Gastrocnemius medialis (tissue), 4 donors: ENCODE measurements at regions not wholly inside any gene's neighbourhood (a gene's known extent, or its start where the extent isn't known, plus 50 kb on each side); places are given as distances from the start of the nearest gene placed in this dataset.

Source experiments
- ATAC-seq, 2 donors: fragments of 150-250 bp; one replicate each; pipeline ENCODE4 v1.9.1; 2016
- DNase-seq, 2 donors: peaks; one replicate each; pipeline ENCODE4 v3.0.0-alpha.2; 2019
- H3K27ac ChIP-seq, 4 donors: fragments of 200-600 bp; sonication (generic); 1 replicate in 1 of 4; 2 replicates in 3 of 4; pipeline ENCODE4 v1.5.1; 2016 to 2018; ENCODE audit warnings: mild to moderate bottlenecking in 2 of 4, moderate library complexity in 1 of 4
- H3K27me3 ChIP-seq, 3 donors: fragments of 200-600 bp; sonication (generic) in 2 of 3; 1 replicate in 1 of 3; 2 replicates in 2 of 3; pipeline versions ENCODE4 v1.5.1 to v1.6.0; 2016 to 2019; ENCODE audit warnings: mild to moderate bottlenecking in 1 of 3, moderate library complexity in 1 of 3
- H3K36me3 ChIP-seq, 2 donors: fragments of 200-600 bp; sonication (generic) in 1 of 2; one replicate each; pipeline ENCODE4 v1.5.1; 2017 to 2018
- H3K4me1 ChIP-seq, 2 donors: fragments of 200-600 bp; sonication (generic) in 1 of 2; one replicate each; pipeline ENCODE4 v1.5.1; 2016 to 2017; ENCODE audit warnings: mild to moderate bottlenecking in 2 of 2
- H3K4me3 ChIP-seq, 4 donors: fragments of 200-600 bp; sonication (generic) in 3 of 4; 1 replicate in 1 of 4; 2 replicates in 3 of 4; pipeline ENCODE4 v1.5.1; 2016 to 2019; ENCODE audit warnings: mild to moderate bottlenecking in 2 of 4
- H3K9me3 ChIP-seq, 3 donors: fragments of 200-600 bp; sonication (generic) in 2 of 3; 1 replicate in 1 of 3; 2 replicates in 2 of 3; pipeline ENCODE4 v1.5.1; 2016 to 2019
- POLR2A ChIP-seq, 2 donors: fragments of 450-650 bp; IDR thresholded peaks; one replicate each; pipeline ENCODE4 v1.6.1; 2017; ENCODE audit warnings: antibody characterized with exemption in 2 of 2, mild to moderate bottlenecking in 2 of 2, moderate library complexity in 2 of 2
- in situ Hi-C, 4 donors: fragments of 200-750 bp; cut with MboI; loops; one replicate each; pipeline versions ENCODE4 v1.15.0 to v1.8.0; 2017; ENCODE audit warnings: low sequenced_read_pairs in 4 of 4
- intact Hi-C: fragments of 100-400 bp; cut with DNase I; formaldehyde crosslinking; loops from one replicate; pipeline ENCODE4 v1.15.1; 2023; ENCODE audit warnings: low total_unique reads
- TF ChIP-seq, protein P1 (sequence below), 5 experiments: fragments of 450-650 bp in 3 of 5; fragments of 200-600 bp in 2 of 5; sonication (generic) in 2 of 5; IDR thresholded peaks in 4 of 5; conservative IDR thresholded peaks in 1 of 5; 1 replicate in 4 of 5; 2 replicates in 1 of 5; pipeline ENCODE4 v1.5.1; 2016 to 2019; ENCODE audit warnings: antibody characterized with exemption in 5 of 5, mild to moderate bottlenecking in 3 of 5, moderate library complexity in 3 of 5

DNA sequence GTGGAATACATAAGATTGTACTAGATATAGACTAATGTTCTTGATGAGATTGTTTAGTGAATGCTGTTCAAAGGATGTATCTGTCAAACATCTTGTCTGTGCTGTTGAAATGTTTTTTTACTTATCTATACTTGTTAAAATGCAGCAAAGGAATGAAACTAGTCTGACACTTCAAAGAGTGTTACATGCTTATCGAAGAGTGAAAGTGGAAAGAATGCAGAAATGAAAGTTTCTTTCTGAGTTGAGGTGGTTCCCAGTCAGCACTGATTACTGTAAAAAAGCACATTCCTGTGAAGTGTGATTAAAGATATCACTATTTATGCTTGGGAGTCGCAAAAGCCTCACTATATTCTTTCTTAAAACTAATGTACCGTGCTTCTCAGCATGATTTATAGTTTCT, 1225.2 kb downstream of the NCAM2 start:
- ATAC-seq (no peak), DNase-seq (no peak)
- H3K27ac ChIP-seq: no peak overlapping the region
- intact Hi-C loops: no loop called here
- H3K9me3 ChIP-seq: no peaks in the 10 kb centered on the region
- H3K27me3 ChIP-seq: no peaks in the 10 kb centered on the region
- no peaks in the 10 kb centered on the region for H3K4me1 ChIP-seq
- no peak for TF ChIP-seq POLR2A (IDR thresholded peaks at IDR 0.05)
- TF ChIP-seq, protein P1, sequence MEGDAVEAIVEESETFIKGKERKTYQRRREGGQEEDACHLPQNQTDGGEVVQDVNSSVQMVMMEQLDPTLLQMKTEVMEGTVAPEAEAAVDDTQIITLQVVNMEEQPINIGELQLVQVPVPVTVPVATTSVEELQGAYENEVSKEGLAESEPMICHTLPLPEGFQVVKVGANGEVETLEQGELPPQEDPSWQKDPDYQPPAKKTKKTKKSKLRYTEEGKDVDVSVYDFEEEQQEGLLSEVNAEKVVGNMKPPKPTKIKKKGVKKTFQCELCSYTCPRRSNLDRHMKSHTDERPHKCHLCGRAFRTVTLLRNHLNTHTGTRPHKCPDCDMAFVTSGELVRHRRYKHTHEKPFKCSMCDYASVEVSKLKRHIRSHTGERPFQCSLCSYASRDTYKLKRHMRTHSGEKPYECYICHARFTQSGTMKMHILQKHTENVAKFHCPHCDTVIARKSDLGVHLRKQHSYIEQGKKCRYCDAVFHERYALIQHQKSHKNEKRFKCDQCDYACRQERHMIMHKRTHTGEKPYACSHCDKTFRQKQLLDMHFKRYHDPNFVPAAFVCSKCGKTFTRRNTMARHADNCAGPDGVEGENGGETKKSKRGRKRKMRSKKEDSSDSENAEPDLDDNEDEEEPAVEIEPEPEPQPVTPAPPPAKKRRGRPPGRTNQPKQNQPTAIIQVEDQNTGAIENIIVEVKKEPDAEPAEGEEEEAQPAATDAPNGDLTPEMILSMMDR (IDR thresholded peaks at IDR 0.05 in 4 of 5, conservative IDR thresholded peaks at IDR 0.05 in 1 of 5): no peak
- no peaks in the 10 kb centered on the region for H3K36me3 ChIP-seq
- in situ Hi-C loops: no loop called here
- H3K4me3 ChIP-seq: no peak overlapping the region

DNA sequence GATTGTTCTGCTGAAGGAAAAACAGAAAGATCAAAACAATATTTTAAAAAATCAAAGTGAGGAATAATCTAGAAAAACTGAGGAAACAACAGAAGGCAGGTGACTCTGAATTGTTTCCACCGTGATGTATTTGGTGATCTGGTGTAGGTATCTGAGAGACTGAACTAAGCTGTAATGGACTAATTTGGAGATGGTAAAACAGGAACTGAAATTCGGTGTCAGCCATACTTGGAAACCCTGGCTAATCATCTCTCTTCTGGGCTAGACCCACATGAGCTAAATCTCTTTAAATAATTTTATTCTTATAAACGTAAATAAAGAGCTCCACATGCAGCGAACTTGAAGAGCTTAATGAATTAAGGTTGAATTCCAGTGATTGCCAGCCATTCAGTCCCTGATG, 1226.1 kb downstream of the NCAM2 start:
- no peak overlapping the region for H3K4me3 ChIP-seq
- ATAC-seq (no peak), DNase-seq (no peak)
- H3K9me3 ChIP-seq: no peaks in the 10 kb centered on the region
- H3K27ac ChIP-seq: no peak overlapping the region
- intact Hi-C loops: no loop called here
- TF ChIP-seq, protein P1 (IDR thresholded peaks at IDR 0.05 in 4 of 5, conservative IDR thresholded peaks at IDR 0.05 in 1 of 5): no peak
- no peak for TF ChIP-seq POLR2A (IDR thresholded peaks at IDR 0.05)
- no peaks in the 10 kb centered on the region for H3K36me3 ChIP-seq
- in situ Hi-C loops: no loop called here
- no peaks in the 10 kb centered on the region for H3K4me1 ChIP-seq
- no peaks in the 10 kb centered on the region for H3K27me3 ChIP-seq

DNA sequence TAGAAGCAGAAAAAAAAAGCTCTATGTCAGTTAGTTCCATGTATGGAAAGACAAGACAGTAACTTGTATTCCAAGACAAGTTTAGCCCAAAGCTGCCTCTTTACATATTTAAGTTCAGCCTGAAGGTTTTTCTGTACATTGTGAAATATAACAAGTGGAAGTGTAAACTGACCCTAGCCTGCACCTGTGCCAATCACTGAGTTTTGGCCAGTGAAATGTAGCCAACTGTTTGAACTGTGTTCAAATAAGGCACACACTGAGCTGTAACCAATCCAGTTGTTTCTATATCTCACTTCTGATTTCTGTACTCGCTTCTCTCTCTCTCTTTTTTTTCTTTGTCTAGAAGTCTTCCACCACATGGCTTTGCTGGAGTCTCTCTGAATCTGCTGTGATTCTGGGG, 1227.1 kb downstream of the NCAM2 start:
- Histone ChIP-seq H3K4me1 (no peaks in the 10 kb centered on the region), H3K4me3 (no peak overlapping the region), H3K36me3 (no peaks in the 10 kb centered on the region), H3K9me3 (no peaks in the 10 kb centered on the region), H3K27me3 (no peaks in the 10 kb centered on the region), H3K27ac (no peak overlapping the region)
- no peak for DNase-seq
- TF ChIP-seq POLR2A (IDR thresholded peaks at IDR 0.05): no peak
- TF ChIP-seq, protein P1 (IDR thresholded peaks at IDR 0.05 in 4 of 5, conservative IDR thresholded peaks at IDR 0.05 in 1 of 5): no peak
- in situ Hi-C loops (no loop called here), intact Hi-C loops (no loop called here)
- ATAC-seq: no peak

DNA sequence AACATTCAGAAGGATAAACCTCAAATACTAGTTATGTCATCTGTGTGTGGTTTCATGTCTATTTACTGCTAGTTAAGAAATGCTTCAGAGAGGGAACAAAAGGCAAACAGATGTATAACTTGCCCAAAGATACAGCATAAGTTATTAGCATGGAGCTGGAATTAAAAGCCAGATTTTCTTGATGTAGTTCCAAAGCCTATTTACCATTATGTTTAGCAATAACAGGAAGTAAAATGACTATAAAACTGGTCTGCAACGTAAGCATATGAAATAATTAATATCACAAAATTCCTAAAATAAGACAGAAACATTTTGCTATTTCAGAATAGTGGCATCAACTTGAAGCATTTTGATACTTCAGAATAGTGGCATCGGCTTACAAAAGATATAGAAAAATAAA, 1232.8 kb downstream of the NCAM2 start:
- ATAC-seq: no peak
- Histone ChIP-seq H3K36me3 (no peaks in the 10 kb centered on the region), H3K9me3 (no peaks in the 10 kb centered on the region), H3K4me1 (no peaks in the 10 kb centered on the region), H3K4me3 (no peak overlapping the region), H3K27me3 (no peaks in the 10 kb centered on the region), H3K27ac (no peak overlapping the region)
- TF ChIP-seq, protein P1 (IDR thresholded peaks at IDR 0.05 in 4 of 5, conservative IDR thresholded peaks at IDR 0.05 in 1 of 5): no peak
- TF ChIP-seq POLR2A (IDR thresholded peaks at IDR 0.05): no peak
- in situ Hi-C loops: no loop called here
- intact Hi-C loops: no loop called here
- no peak for DNase-seq

DNA sequence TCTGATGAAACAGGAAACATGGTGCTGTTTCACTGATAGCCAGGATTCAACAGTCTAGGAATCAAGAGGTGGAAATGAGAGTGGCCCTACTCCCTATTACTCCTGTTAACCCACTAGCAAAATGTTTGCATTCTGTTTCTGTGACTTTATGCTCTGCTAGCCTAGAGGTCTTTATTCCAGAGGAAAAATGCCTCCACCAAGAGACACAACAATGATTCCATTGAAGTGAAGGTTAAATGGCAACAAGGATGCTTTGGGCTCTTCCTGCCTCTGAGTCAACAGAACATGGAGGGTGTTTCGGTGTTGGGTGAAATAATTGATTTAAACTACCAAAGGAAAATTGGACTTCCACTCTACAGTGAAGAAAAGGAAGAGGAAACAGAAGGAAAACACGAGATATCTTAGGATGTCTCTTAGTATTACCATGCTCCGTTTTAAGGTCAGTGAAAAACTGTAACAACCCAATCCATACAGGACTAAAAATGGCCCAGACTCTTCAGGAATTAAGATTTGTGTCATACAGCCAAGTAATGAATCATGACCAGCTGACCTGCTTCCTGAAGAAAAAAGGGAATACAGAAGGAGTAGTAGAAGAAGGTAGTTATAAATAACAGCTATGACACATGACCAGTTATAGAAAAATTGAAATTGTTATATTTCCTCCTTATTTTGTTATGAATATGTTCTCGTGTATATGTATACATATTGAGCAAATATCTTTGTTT, 1237.8 kb downstream of the NCAM2 start:
- TF ChIP-seq, protein P1 (IDR thresholded peaks at IDR 0.05 in 4 of 5, conservative IDR thresholded peaks at IDR 0.05 in 1 of 5): no peak
- no peak for TF ChIP-seq POLR2A (IDR thresholded peaks at IDR 0.05)
- ATAC-seq: no peak
- no peak for DNase-seq
- Histone ChIP-seq H3K27ac (no peak overlapping the region), H3K36me3 (no peaks in the 10 kb centered on the region), H3K9me3 (no peaks in the 10 kb centered on the region), H3K27me3 (no peaks in the 10 kb centered on the region), H3K4me1 (no peaks in the 10 kb centered on the region), H3K4me3 (no peak overlapping the region)
- intact Hi-C loops (no loop called here), in situ Hi-C loops (no loop called here)
